Left forelimb (tissue), 1 donor: ENCODE measurements at regions not wholly inside any gene's neighbourhood (a gene's known extent, or its start where the extent isn't known, plus 50 kb on each side); places are given as distances from the start of the nearest gene placed in this dataset.

ENCODE experiments used
- DNase-seq: peaks from one replicate; pipeline ENCODE4 v3.0.0-alpha.2; 2018; ENCODE audit warnings: low spot score

DNA sequence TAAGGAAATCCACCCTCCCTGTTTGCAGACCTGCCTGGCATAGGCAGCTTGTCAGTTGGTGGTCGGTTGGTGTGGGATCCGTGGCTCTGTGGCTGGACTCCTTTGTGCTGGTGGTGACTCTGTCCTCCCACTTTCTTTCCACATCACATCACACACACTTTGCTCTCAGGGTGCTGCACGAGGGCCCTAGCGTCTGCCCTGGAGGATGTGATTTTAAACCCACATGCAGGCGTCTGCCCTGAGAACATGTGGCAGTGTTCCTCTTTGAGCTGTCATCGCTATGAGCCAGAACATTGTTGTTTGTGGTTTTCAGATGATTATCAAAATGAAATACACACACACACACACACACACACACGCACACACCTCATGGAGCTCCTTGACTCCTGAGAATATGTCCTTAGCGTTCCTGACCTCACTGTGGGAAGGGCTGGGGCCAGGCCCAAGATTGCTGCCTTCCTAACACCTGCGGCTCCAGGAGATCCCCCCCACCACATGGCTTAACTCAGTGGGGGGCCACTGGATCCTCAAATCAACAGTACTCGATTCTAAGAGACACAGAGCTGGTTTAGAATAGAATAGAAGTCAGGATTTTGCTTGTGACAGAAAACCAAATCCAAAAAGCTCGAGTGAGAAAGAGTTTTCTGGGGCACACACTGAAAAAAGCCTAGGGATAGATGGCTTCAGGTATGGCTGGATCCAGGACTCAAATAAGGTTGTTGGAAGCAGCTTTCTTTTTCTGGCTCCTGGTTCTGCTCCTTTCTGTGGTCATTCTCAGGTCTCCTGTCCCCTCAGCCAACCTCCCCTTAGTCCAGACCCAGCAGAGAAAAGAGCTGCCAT is 54.8 kb downstream of the RTP5 start:
- DNase-seq: no peak

DNA sequence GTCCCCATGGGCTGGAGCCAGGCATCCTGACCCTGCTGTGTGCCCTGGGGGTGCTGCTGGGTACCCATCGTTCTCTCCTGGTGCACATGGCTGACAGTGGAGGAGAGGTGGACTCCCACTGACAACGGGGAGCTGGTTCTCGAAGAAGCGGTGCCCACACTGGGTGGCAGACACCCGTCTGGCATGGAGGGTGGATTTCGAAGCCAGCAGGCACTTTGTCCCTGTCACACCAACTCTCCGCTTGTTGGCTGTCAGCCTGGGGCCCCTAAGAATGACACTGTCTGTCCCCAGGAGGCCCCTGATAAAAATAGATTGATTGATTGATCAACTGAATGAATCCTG is 55.4 kb downstream of the RTP5 start:
- DNase-seq: no peak

DNA sequence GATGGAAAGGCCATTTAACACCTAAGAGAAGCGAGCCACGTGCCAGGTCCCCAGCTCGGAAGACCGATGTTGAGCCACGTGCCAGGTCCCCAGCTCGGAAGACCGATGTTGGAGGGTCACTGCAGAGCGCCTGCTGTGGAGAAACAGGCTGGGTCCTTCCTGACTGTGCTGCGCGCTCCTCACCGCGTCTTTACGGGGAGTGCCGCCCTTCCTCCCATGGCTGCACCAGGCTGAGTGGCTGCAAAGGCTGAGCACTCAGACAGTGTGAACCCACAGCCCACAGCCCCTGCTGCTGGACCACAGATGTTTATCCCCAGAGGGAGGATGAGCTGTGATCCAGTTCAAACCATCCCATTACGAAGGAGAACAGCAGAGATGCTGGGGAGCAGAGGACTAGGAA is 55.7 kb downstream of the RTP5 start:
- DNase-seq: no peak

DNA sequence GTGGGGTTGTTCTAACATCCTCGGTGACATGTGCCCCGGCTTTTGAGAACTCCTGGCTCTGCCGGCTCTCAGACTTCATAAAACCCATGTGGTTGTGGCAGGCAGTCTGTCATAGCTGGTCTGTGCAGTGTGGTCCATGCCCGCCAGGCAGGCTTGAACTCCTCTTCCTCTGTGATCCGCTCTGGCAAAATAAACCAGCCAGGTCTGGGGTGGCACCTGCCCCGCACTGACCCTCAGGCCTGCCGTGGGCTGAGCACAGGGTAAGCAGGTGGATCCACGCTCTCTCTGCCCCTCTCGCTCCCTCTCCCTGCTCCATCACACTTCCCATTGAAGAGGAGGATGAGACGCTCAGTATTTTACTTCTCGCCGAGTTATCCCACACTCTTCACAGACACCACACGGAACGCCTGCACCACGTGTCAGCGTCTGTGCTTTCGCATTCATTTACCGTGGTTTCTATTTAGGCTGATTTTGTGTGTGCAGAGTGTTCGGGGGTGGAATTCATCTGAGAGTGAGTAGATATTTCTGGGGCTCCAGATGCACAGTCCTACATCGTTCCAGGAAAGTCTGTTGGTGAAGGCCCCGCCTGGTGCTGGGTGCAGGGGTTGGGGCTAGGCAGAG is 56.4 kb downstream of the RTP5 start:
- no peak for DNase-seq

DNA sequence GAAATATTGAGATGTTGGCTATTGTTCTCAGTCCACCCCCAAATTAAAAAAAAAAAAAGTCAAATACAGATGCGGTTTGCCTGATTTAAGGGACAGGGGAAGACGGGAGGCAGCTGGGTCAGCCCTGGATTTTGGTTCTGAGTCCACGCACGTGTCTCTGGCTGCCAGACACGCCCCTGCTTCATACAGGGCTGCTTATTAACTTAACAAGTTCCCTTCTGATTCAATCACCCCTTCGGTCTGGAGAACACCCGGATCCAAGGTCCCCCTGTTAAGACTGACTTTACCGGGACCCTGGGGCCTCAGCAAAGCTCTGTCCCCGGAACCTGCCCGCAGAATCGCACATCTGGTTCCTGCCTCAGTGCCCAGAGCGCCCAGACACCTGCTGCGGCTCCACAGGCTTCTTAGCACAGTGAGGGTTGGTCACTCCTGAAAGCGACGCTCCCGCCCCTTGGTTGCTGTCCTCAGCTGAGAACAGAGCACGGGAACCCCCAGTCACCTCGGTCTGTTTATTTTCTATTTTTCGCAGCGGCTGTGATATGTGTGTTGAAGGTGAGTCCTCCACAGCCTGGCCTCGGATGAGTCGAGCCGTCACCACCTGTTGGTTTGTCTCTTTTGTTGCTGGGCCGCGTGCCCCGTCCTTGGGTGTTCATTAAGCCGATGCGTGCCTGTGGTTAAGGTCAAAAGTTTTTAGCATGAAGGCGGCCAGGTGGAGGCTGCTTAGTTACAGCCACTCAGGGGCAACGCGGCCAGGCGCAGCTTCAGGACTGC is 57.2 kb downstream of the RTP5 start:
- no peak for DNase-seq

DNA sequence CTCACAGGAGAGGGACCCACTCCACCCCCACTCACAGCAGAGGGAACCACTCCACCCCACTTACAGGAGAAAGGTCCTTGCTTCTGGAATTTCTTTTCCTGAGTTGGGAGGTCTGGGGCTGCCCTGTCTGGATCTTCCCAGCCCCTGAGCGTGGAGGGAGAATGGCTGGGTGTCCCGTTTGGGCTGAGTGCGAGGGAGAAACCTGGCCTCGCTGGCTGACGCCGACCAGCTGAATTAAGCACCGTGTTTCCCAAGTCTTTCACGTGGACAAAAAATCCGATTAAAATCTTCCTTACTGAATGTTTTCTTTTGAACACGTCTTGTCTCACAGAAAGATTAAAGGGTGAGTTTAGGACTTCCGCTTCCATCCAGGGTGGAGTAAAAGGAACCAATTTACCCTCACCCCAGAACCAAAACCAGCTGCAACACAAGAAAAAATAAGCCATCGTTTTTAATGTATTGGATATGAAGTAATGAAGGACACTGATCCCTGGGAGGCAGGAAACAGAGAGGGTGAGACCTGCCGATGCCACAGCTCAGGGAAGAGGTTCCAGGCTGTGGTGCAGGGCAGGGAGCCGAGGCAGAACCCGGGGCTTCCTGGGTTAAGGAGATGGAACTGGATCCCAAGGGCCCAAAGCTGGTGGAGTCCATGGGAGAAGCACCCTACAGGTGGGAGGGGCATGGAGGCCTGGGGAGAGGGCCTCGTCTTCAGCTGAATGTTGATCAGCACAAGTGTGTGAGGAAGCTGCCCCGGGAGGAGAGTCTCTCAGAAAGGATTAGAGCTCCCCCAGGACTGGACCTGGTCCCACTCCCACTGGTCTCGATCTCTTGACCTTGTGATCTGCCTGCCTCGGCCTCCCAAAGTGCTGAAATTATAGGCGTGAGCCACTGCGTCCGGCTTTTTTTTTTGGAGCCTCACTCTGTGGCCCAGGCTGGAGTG is 60.3 kb downstream of the RTP5 start:
- no peak for DNase-seq

DNA sequence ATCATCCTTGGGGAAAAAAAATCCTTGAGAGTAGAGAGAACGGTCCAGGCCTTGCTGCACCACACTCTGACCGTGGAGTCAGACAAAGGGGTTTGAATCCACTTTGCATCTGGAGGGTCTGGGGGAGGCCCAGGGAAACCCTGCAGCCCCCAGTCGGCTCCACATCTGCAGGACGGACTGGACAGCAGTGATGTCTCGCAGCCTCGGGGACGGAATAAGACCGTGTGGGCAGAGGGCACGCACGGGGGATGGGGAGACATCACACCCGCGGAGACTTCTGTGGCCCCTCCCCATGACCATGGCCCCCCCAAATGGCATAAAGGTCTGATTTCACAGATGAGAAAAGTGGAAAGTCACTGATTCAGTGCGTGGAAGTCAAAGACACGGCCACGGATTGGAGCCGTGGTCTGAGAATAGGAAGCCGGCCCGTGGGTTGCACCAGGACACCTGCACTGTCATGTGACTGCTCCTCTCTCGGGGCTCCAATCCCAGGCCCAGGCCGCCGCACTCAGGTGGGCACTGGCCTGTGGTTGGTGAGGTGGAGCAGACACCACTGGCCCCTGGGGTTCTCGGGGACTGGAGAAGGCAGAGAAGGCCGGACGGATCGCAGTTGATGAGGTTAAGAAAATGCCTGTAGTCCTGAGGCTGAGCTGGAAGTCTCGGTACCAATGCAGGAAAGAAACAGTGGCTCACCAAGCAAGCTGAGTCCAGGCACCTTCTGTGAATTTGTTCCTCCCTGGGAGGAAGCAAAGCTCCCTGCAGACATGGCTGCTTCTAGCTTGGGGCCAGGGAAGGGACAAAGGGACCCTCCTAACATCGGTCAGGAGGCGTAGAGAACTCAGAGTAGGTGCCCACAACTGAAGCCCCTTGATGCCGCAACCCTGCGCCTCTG is 61.8 kb downstream of the RTP5 start:
- no peak for DNase-seq

DNA sequence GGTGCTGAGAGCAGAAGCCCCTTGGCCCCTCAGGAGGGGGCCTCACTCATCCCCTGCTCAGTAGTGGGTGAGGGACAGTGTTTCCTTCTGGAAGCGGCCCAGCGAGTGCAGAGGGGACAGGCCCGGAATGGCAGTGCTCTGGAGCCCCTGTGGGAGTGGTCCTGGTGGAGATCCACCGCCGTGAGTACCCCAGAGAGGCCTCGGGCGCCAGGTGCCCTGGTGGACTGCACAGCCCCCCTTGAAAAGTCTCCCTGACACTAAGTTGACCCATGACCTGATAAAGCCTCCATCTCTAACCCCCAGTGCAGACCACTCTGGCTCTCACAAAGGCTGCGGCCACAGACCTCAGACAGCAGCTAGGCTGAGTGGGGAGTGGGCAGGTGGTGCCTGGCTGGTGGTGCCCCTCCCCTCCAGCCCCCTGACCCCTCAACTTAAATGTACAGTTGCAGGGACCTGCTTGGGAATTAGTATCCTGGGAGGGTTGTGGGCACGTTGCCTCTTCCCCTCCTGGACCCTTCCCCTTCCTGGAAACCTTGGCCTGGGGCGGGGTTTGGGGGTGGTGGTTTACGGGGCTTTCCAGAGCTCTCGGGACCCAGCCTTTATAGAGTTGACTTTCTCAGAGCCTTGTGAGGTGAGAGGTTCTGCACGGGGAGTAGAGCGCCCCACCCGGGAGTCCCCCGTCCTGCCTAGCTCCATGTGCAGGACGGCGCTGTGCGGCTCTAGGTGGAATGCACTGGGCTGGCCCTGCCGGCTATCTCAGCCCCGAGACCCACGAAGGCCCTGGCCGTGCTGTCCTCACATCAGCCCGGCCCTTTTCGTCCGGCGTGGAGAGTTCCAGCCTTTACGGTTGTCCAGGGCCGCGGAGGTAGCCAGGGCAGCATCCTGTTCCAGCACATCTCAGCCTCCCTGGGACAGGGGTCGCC is 62.7 kb downstream of the RTP5 start:
- no peak for DNase-seq

DNA sequence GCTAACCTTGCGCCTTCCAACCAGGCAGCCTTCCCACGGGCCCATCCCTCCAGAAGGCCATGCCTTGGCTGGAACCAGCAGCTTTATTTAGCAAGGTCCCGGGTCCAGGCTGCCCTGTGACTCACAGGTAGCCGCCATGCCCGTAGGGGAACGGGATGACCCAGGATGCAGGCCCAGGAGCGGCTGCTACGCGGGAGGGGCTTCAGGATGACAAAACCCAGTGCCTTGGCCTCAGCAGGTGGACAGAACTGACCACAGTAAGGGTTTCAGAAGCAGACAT is 63.3 kb downstream of the RTP5 start:
- DNase-seq: no peak

DNA sequence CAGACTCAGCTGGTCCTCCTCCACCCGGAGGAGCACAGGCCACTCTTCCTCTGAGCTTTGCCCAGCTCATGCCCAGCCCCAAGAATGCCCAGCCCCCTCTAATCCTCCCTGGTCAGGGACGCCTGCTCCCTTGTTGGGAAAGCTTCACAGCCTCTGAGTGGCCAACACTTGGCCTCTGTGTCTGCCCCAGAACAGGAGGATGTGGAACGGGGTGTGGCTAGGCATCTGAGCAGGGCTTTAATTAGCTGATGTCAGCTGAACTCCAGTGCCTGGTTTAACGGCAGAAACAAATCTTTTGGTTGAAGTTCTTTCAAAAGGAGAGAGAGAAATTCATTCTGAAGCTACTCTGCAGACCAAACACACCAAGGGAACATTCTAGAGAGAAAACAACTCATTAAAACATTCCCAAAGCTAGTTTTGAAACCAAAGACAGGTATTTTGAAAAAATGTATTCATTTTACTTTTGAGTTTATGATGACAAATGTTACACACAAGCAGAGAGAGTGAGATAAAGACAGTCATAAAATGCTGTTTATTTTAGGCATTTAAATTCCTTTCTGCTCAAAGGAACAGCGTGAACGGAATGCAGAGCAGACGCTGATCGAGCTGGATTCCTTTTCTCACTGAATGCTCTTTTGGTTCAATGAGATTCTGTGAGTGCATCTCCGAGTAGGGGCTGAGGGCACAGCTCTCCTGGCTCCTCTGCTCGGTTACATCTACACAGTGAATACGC is 63.8 kb downstream of the RTP5 start:
- DNase-seq: no peak

DNA sequence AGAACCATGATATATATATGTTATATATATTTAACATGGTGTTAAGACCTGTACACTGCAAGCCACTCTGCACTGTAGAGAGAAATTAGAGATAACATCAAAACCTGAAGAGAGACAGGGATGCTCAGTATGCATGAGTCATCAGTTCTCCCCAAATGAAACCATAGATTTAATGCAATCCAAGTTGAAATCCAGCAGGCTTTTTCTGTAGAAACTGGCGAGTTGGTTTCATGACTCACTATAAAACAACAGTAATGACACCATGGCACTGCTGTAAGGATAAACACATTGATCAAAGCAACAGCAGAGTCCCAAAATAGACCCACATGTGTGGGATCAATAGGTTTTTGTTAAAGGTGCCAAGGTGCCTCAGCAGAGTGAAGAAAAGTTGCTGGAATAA is 65.8 kb downstream of the RTP5 start:
- no peak for DNase-seq

DNA sequence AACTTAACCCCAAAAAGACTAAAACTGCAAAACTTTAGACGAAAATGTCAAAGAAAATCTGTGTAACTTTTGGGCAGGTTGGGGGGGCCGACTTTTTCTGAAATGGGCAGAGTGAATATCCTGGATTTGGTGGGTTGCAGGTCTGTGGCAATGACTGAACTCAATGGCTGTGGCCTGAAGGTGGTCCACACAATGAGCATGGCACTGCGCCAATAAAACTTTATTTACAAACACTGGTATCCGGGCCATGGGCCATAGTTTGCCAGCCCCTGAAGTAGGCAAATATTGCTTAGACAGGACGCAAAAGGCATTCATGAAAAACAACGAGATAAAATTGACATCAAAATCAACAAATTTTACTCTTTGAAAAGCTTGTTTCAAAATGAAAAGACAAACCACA is 66.2 kb downstream of the RTP5 start:
- DNase-seq: no peak

DNA sequence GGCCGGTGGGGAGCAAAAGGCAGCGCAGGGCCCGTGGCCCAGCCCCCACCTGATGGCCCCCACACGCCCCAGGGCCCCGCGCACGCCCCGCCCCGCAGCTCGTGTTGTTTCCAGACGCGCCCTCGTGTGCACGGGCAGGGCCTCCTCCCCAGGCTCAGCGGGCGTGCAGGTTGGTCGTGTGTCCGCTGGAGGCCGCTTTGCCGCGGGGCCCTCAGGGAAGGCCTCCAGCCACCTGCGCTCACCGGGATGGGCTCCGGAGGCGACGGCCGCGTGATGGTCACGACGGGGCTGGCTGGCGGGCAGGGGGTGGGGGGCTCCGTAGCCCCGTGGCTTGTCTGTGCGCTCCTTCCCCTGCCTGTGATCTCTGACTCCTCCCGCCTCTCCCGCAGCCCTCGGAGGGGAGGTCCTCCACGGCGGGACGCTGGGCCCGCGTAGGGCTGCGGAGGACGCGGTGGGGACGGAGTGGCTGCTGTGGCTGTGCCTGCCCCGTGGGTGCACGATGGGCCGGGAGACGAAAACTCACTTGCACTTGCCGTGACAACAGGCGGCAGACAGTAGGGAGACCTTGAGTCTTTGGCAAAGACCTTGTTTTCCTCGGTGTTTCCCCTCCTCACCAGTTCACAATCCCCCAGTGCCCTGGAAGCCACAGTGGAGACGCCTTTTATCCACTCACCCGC is 67.1 kb downstream of the RTP5 start:
- no peak for DNase-seq

DNA sequence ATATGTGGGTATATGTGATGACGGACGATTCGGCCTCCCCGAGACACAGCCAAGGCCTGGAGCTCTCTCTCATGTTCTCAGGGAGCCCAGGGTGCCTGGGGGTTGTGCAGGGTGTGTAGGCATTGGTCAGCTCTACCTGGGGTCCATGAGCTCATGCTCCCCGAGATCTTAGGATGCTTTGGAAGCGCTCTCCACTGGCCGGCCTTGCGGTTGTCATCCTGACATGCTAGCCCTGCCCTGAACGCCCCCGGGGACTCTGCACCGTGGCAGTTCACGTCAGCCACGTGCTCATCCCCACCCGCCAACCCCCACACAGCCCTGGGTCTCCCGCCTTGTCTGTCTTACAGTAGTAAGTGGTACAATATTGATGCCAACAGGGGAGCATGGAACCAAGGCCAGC is 67.8 kb downstream of the RTP5 start:
- no peak for DNase-seq

DNA sequence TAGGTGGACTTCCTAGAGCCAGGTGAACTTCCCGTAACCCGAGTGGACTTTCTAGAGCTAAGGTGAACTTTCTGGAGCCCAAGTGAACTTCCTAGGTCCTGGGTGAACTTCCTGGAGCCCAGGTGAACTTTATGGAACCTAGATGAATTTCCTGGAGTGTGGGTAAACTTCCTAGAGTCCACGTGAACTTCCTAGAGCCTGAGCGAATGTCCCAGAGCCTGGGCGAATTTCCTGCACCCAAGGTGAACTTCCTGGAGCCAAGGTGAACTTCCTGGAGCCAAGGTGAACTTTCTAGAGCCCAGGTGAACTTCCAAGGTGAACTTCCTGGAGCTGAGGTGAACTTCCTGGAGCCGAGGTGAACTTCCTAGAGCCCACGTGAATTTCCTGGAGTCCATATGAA is 70.0 kb downstream of the RTP5 start:
- DNase-seq: no peak

DNA sequence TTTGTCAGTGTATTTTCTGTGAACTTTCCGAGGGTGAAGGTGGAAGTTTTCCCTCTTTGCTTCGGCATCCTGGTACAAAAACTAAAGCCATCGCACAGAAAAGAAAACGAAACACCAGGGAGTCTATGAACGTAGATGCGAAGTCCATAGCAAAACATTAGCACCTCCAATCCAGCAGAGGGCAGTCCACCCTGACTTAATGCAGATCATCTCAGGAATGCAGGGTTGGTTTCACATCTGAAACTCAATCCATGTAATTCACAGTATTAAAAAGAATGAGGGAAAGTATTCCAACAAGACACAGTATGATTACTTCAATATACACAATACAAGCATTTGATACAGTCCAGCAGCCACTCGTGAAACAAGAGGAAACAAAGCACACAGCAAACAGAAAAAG is 70.8 kb downstream of the RTP5 start:
- DNase-seq: no peak

DNA sequence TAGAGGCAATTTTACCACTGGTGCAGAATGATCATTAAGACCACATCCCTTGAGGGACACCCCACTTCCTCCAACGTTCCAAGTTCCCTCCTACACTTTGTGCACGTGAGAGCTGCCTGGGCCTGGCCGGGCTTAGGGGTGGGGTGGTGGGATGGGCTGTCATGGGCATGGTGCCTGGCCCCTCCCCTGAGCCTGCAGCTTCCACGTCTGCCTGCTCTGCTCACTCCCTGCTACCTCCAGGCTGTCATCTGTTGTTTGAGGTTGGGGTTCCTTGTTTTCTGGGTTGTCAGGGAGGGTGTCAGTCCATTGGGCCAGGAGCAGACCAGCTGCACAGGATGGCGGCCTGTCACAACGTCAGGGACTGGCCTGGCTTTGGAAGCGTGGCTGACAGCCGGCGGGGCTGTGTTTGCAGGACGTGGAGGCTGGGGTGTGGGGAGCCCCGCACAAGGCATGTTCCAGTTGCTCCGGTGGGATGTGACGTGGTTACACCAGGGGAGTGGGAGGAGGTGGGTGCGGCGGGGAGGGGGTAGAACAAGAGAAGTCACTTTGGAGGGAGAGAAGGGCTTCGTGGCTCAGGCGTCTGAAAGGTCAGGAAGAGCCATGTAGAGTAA is 72.3 kb downstream of the RTP5 start:
- no peak for DNase-seq

DNA sequence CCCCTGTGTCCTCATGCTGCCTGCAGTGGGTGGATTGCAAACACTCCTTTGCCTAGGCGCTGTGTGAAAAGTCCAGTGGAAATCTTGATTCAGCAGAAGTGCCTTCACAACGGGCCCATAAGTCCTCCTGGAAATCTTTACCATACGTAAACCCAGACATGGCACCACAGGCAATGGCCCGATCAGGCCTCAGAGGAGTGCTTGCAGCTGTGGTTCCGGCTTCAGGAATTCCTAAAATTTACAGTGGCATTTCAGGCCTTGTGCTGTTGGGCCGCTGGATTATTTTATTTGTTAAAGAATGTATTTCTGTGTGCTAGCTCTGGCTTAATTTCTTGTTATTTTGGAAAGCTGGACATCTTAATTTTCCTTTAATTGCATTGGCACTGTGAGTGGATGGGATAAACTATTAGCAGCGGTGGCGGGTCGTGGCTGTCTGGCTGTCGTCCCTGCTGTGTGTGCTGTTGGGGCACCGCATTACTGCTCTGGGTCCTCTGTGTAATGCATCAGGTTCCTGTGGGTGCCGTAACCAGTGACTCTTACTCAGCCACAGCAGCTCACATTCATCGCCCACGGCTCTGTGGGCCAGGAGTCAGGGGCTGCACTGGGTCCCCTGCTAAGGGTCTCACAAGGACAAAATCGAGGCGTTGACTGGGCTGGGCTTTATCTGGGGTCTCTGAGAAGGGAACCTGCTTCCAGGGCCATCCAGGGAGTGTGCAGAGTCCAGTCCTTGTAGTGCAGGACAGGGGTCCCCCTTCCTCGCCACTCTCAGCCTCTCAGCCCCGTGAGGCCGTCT is 73.1 kb downstream of the RTP5 start:
- DNase-seq: no peak
